D341Med (cell line): ENCODE measurements at regions not wholly inside any gene's neighbourhood (a gene's known extent, or its start where the extent isn't known, plus 50 kb on each side); places are given as distances from the start of the nearest gene placed in this dataset.
"Not testable (repeated sequence)": the region's sequence is repeated elsewhere in the genome, so short reads cannot be mapped to it uniquely, and the experiment has no call there.

Experiments
- DNase-seq: peaks from one replicate; pipeline ENCODE4 v3.0.0; 2012; ENCODE audit warnings: low spot score

DNA sequence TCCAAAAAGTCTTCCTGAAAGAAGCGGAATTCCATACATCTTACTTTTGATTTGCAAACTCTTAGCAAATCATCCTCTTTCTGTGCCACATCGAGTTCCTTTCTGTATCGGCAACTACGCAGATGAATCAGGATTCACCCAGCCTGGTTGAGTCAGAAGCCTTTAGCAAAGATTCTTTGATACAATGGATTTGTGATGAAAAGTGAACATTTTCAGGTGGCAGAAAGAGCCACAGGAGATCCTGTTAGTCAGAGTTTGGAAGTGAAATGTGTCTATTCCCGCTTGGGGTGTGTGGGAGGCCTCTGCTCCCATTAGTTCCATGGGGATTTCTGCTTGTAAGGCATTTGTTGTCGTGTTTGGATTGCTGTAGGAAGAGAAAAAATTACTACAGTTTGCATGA, 351.8 kb upstream of the WWC1 start:
- no peak for DNase-seq

DNA sequence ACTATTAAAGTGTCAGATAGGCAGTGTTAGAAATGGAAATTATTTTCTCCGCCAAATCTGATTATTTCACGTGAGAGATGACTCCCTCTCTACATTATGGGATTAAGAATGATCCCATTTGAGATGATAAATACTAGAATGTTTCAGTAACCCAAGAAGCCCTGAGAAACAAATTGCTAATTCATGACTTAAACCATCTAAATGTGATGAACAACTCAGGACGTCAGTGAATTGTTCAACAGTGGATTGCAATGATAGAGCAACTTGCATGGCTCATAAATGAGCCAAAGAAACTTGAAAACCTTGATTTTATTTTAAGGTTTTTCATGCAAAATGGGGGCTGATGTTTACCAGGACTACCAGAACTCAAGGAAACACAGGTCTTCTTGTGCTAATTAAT, 350.5 kb upstream of the WWC1 start:
- DNase-seq, result no peak

DNA sequence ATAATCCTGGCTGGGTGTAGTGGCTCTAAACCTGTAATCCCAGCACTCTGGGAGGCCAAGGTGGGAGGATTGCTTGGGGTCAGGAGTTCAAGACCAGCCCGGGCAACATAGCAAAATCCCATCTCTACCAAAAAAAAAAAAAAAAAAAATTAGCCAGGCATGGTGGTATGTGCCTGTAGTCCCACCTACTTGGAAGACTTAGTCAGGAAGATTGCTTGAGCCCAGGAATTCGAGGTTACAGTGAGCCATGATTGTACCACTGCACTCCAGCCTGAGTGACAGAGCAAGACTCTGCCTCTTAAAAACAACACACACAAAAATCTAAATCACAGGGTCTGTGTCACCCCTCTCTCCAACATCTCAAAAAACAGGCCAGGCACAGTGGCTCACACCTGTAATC, 349.9 kb upstream of the WWC1 start:
- not testable (repeated sequence) for DNase-seq

DNA sequence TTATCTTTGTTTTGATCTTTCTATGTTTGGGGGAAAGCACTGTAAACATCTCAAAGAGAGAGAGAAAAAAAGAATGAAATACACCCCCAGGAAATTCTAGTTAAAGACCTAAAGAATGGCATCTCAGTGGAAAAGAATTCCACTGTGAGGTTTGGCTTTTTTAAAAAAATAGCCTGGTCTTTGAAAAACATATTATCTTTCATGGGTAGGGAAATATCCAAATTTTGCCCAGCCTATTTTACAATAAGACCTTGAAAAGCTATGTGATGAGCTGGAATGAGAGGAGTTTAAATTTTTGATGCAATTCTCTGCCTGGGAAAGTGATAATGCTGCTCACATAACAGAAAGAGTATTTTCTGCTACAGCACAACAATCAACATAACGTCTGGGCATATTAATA, 348.1 kb upstream of the WWC1 start:
- no peak for DNase-seq

DNA sequence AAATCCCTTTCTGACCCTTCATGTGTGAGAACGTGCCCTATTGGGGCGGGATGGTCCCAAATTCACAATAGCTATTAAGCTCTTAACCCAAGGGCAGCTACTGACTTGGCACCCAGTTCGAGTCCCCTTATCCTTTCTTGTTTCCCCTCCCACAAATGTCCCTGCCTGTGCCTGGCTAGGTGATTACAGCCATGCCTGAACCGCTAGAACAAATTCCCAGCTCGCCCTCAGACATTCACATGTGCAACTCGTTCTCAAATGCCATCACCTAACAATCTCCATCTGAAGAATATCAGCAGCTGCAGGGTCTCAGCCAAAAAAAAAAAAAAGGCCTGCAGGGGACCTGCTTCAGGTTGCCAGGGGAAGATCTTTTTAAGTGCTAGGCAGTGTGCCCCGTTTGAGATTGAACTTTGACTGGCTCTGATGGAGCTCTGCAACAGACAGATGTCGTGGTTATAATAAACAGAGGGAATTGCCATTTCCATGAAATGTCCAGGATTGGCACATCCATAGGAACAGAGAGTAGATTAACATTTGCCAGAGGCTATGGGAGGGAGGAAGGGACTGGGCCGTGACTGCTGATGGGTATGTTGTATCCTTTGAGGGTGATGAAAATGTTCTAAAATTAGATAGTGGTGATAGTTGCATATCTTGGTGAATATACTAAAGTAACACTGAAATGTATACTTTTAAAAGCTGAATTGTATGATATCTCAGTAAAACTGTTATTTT, 347.2 kb upstream of the WWC1 start:
- DNase-seq, result no peak

DNA sequence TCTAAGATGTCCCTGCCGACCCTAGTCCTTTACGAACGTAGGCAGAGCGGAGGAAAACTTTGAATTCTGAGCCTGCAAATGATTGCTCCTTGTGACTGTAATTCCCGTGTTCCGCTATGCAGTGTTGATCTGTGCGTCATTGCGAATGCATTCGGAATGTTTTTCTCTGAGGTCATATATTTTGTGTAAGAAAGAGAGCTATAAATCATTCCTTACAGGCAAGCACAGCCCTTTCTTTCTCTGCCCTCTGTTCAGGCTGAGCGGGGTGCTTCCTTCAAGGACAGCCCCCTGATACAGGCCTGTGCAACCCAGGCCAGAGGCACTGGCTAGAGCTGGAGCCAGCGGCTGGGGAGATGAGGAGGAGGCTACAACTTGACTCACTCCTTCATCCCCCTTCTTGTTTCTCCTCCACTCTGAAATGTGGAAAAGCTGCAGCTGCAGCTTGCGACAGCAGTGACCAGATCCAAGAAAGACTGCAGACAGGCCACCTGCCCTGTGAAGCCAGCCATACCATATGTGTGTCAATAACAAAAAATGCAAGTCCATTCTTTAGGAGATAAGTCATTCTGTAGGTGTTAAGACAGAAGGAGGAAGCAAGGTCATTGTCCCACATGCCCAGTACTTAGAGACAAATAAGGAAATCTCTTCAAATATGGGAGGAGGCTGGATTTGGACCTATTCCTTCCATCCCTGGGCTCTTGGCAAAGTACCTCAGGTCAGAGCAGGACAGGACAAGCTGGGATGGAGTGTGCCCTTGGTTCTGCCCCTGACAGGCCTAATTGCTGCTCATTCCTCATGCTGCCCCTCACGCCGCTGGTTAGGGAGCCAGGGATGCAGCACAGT, 345.7 kb upstream of the WWC1 start:
- DNase-seq, result no peak

DNA sequence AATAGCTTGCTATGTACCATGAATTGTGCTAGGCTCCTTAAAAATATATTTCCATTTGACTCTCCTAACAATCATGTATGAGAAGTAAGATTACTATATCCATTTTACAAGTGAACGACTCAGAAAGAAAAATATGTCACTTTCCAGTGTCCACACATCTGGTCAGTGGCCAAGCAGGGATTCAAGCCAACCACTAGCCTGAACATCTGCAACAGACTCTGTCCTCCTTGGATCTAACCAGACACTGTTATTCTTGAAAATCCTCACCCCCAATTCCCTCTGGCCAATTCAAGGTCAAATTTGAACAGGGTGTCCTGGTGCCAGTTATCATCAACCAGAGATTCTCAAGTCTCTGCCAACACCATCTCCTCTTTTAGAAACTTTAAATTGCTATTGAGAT, 344.1 kb upstream of the WWC1 start:
- no peak for DNase-seq

DNA sequence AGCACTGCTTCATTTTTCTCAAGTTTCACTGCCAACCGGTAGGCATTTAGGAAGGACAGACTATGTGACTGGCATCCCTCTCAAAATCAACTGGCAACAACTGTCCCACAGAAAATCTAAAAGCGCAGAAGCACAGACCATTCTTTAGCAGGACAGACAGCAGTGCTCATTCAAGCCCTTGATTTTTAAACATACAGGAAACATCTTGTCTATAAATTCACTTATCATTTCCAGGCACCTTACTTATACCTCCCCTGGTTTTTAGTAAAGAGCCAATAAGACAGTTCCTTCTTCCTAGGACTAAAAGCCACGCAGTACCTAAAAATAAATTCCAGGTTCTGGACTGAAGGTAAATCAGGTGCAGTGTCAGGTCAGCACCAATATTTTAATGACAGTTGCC, 343.2 kb upstream of the WWC1 start:
- no peak for DNase-seq

DNA sequence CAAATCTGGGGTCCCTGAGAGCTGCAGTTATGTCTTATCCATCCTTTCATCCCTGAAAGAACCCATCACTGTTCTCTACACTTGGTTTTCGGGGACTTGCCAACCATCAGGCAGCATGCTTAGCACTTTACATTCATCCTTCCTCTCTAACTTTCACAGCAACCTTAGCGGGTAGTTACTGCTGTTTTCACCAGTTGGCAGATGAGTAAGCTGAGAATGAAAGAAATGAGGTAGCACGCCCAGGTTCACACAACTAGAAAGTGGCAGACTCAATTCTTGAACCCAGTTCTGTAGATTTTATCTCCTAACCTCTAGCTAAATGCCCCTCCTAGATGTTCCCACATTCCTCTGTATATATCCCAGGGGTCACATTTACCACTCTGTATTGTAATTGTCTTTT, 342.0 kb upstream of the WWC1 start:
- no peak for DNase-seq

DNA sequence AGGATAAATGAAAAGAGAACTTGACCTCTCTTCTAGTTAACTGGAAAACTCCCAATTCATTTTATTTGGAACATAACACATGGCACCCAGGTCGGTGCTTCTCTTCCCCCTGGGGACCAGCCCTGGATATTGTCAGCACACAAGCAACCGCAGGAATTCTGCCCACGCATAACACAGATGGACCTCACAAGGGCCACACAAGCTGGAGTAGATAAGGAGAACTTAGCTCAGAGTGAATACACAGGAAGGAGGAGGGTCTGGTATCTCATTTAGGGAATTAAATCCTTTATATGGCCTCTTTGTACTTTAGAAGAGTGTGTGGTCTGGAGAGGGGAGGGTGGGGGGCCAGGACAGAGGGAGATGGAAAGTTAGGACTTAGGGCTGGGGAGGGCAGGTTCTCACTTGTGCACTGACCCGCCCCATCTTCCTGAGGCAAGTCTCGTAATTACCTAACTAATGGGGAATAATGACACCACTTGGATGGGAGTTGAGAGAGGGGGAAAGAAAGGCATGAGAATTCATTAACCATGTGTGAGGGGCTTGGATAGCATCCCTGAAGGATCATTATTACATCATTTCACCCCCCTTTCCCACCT, 341.2 kb upstream of the WWC1 start:
- DNase-seq, result no peak

DNA sequence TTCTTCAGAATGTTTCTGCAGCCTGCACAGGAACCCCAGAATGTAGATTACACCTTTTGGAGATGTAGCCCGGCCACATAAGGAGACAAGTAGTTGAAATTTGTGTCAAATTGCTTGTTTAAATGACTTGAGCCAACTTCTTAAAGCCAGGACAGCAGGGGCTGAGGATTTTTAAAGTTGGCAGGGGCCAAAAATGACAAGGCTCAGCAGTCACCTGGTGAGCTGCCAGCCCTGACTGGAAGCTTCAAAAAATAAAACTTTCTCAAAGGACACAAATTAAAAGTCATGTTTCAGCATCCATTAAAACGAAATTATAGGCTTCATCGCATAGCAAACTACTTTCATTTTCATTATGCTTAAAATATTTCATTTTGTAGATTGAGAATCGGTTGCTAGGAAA, 340.3 kb upstream of the WWC1 start:
- DNase-seq, result no peak

DNA sequence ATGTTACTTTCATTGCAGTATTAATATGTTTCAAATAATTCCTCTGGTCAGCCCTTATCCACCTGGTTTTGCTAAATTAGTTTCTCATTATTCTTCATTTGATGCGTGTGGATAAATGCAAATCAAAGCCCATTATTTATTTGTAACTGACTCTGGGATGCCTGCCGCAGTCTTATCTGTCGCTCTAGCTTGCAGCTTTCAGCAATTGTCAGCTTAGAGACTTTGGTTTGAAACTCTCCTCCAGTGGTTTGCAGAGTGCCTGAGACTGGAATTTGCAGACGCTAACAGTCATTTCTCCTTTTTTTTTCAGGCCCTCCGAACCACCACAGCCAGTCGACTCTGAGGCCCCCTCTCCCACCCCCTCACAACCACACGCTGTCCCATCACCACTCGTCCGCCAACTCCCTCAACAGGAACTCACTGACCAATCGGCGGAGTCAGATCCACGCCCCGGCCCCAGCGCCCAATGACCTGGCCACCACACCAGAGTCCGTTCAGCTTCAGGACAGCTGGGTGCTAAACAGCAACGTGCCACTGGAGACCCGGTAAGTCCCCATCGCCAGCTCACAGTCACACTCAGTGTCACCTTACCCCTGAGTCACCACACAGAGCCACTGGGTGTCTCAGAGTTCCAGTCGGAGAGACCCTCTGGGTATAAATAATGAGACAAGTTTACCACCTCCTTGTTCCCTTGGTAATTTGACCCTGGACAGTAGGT, 339.0 kb upstream of the WWC1 start:
- DNase-seq, result no peak

DNA sequence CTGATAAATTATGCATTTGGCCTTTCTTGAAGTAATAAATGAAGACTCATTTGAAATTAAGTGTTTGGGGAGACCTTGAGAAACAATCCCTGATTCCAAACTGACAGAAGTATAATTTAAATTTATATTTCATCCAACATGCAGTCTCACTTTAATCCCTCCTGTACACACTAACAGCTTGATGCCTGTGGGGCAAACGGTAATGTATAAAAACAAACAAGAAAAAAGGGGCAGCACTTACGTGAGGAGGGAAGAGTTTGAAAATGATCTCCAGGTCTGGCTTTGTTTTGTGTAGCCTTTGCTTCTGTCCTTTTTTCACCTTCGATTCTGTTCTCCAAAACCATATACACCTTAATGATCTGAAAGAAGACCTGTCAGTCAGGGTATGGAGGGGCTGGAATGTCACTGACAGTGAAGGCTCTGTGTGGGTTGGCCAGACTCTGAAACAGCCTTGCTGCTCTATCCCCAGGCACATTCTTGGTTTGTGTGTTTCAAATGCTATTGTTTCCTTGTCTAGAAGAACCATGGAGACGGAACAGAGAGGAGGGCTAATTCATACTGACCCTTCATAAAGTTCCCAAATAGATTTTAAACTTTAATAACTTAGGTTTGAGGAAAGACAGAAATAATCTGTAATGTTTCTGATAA, 338.2 kb upstream of the WWC1 start:
- DNase-seq, result no peak

DNA sequence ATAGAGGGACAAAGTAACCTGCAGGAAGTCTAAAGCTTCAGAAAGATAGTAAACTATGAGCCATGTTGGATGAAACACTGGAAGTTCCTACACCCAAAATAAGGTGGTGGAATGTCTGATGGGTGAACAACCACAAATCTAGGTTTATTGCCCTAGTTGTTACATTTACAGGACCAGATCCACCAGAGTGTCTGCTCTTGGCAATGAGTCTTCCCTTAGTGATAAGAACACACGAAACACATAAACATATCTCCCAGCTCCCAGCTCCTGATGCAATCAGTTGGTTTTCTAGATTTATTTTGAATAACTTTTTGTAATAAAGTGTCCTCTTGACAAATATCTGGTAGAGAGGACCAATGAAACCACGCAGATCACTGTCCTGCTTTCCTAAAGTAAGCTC, 329.7 kb upstream of the WWC1 start:
- no peak for DNase-seq

DNA sequence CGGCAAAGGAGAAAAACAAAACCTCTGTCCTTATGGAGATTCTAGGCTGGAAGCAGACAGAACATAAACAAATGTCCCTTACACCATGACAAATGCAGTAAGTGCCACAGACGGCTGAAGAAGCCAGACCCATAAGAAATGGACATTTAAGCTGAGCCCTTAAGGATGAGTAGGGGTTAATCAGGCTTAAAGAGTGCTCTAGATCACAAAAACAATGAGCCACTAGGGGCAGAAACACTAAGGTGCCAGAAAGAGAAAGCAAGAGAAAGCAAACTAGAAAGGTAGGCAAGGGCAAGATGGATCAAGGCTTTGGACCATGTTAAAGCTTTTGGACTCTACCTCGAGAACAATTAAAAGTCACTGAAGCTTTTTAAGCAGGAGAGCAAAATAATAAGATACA, 326.9 kb upstream of the WWC1 start:
- DNase-seq, result no peak

DNA sequence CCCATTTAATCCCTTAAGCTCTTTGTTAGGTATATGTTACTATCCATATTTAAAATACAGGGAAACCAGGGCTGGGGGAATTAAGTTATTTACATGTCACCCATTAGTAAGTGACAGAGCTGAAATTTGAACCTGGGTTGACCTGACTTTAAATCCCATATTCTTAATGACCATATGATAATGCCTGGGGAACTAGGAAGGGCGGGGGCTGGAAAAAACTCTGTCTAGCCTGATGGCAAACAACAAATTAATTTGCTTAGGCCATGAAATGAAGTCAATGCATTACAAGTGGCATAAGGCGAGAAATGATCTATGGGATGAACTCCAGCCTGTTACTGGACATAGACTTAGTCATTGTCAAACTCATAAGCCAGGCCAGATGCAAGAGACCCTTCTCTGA, 325.7 kb upstream of the WWC1 start:
- no peak for DNase-seq

DNA sequence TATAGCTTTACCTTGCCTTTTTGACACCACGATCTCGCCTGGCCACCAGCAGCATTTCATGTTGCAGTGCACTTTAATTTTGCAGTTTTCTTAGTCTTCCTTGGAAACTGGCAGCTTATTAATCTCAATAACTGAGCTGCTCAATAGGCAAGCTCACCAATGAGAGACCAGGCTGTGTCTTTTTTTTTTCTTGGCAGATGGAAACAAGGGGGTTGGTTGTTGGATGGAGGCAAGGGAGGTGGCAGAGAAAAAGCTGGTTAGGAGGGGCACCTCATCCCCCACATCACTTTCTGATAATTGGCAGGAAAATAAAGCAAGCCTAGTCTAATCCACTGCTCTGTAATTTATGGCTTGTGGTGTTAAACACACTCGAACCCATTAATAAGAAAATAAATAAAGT, 324.5 kb upstream of the WWC1 start:
- no peak for DNase-seq

DNA sequence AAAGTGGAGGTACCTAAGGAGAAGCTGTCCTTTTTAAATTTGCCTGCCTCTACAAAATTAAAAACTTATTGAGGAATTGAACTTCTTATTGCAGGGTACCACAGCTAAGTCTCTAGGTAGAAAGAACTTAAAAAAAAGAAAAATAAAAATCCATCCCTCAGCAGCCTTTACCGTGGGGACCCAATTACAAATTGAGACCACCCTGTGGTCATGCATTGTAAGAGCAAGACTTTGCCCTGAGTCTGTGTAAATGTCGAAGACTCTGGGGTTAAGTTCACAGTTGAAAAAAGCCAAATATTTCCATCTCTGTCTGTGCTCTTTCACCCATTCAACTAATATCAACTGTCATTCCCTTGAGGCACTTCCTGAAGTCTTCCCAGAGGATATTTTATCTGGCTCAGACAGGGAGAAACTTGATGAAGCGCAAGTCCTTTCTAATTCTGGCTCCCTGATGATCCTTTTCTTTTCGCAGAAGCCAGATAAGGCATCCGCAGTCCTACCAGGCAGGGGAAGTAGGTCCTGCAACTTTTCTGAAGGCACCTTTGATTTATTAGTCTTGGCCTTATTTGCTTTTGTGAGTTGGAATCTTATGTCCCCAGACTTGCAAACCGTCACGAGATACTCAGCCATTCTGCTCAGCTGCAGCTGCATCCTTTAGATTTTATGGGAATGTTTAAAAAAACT, 323.8 kb upstream of the WWC1 start:
- DNase-seq, result no peak

DNA sequence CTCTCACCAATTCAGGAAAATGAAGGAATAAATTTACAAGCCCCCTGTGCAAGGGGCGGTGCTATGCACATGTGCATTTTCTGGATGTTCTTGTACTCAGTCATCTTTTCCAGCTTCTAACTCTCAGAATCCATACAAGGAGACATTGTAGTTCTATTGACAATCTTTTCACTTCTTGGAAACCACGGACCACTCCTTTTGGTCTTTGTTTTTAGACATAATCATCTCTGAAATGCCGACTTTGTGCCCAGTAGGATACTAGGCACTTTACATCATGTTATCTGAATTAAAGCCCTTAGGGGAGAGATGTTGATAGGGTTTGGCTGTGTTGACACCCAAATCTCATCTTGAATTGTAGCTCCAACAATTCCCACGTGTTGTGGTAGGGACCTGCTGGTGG, 322.6 kb upstream of the WWC1 start:
- DNase-seq, result no peak

DNA sequence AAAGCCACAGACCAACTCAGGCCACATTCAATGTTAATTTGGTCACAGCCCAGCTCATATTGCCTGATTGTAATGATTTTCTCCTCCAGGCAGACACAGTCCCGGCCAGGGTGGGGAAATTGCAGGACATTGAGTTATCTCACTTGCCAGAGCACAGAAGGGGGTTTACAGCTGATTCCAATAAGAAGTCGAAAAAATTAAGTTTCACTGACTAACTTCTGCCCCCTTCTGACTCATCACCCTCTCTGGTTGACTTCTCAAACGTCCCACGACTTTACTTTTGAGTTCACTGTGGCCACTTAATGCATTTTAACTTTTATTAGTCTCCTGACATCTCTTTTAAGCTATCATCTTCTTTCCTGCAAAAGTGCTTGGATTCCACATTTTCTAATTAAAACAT, 321.4 kb upstream of the WWC1 start:
- no peak for DNase-seq

DNA sequence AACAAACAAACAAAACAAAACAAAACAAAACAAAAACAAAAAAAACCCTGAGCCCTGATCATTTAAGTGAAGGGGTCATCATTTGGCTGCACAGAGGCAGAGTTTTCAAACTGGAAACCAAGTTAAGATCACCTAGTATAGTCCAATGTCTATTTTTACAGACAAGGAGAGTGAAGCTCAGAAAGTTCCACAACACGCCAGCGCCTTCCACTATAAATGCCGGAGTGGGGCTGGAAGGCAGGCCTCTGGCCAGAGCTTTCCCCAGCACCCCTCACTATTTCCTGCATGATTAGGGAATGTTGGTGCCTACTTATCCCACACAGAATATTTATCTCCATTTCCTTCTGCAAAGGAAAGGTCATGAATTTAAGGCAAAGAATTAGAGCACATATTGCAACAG, 319.7 kb upstream of the WWC1 start:
- no peak for DNase-seq

DNA sequence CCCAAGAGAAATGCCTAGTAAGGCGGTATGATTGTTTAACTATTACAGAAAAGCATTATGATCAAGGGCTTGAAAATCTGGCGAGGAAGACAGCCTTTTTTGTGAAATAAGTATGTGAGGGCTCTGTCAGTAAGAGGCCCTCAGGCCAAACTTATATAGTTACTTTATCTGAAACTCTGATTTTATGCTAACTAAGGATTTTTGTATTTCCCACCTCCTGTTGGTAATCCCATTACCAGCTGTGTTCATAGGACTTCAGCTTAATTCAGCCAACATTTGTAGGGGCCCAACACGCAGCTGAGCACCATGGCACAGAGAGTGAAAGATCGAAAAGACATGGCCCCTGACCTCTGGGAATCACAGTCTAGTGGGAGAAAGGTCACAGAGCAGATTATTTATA, 318.3 kb upstream of the WWC1 start:
- DNase-seq, result no peak
